ENCODE measurements at regions not wholly inside any gene's neighbourhood (a gene's known extent, or its start where the extent isn't known, plus 50 kb on each side); places are given as distances from the start of the nearest gene placed in this dataset.

- TF ChIP-seq CTCF (IDR thresholded peaks at IDR 0.05) (no peak), POLR2A (IDR thresholded peaks at IDR 0.05) (no peak)
These were observed 193.8 kb upstream of the ARL4C start for GRCh38 chr2:234690569-234691213.

Data from lower leg skin (tissue), 3 donors.